ENCODE measurements at regions not wholly inside any gene's neighbourhood (a gene's known extent, or its start where the extent isn't known, plus 50 kb on each side); places are given as distances from the start of the nearest gene placed in this dataset.

DNA sequence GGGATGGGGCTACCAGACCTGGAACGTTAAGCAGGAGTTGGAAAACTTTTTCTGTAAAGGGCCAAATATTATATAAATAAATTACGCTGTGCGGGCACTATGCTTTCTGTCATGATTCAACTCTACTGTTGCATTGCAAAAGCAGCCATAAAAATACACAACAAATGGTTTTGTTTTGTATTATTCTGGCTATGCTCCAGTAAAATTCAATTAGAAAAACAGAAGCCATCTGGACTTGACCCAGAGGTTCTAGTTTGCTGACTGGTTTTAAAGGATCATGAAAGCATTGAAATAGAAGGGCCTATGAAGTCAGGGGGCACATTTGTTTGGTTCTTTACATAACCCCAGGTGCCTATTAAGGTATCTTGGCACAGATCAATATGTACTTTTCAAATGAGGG is 647.4 kb upstream of the LMCD1 start:
- Histone ChIP-seq H3K4me3 (no peak overlapping the region), H3K9me3 (no peaks in the 10 kb centered on the region), H3K4me1 (no peaks in the 10 kb centered on the region), H3K27me3 (no peaks in the 10 kb centered on the region), H3K36me3 (no peaks in the 10 kb centered on the region), H3K27ac (no peak overlapping the region)
- ATAC-seq (no peak), DNase-seq (no peak)
- intact Hi-C loops (cut with DNase I), result no loop called here
- TF ChIP-seq, protein P1, sequence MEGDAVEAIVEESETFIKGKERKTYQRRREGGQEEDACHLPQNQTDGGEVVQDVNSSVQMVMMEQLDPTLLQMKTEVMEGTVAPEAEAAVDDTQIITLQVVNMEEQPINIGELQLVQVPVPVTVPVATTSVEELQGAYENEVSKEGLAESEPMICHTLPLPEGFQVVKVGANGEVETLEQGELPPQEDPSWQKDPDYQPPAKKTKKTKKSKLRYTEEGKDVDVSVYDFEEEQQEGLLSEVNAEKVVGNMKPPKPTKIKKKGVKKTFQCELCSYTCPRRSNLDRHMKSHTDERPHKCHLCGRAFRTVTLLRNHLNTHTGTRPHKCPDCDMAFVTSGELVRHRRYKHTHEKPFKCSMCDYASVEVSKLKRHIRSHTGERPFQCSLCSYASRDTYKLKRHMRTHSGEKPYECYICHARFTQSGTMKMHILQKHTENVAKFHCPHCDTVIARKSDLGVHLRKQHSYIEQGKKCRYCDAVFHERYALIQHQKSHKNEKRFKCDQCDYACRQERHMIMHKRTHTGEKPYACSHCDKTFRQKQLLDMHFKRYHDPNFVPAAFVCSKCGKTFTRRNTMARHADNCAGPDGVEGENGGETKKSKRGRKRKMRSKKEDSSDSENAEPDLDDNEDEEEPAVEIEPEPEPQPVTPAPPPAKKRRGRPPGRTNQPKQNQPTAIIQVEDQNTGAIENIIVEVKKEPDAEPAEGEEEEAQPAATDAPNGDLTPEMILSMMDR (IDR thresholded peaks at IDR 0.05), result no peak
- WGBS, 4 donors, result 62 to 77% (median 76%) methylated on average over 3 of the region's 3 CpGs

DNA sequence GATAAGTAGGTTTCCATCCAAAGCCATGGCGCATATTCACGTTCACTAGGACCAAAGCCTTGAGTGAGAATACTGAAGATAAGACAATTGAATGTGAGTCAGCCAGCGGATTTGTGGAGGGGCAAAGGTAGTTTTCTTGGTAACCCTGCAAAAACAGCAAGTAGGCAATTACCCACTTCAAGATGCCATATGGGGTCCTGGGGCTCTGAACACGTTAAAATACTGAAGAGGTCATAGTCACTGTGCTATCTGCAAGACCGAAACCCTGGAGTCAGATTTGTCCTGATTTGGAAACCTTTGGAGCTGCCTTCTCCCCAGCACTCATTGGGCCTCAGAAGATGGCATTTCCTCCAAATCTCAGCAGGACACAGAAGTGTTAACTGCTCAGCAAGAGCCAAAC is 646.9 kb upstream of the LMCD1 start:
- DNase-seq, result no peak
- H3K4me3 ChIP-seq, result no peak overlapping the region
- 52 to 59% (median 53%) methylated on average over 5 of the region's 5 CpGs for WGBS, 4 donors
- no peaks in the 10 kb centered on the region for H3K36me3 ChIP-seq
- no peak overlapping the region for H3K27ac ChIP-seq
- TF ChIP-seq, protein P1 (IDR thresholded peaks at IDR 0.05), result no peak
- no peak for TF ChIP-seq POLR2A (IDR thresholded peaks at IDR 0.05)
- H3K27me3 ChIP-seq, result no peaks in the 10 kb centered on the region
- ATAC-seq, result no peak
- H3K9me3 ChIP-seq, result no peaks in the 10 kb centered on the region
- intact Hi-C loops (cut with DNase I), result no loop called here
- no peaks in the 10 kb centered on the region for H3K4me1 ChIP-seq

DNA sequence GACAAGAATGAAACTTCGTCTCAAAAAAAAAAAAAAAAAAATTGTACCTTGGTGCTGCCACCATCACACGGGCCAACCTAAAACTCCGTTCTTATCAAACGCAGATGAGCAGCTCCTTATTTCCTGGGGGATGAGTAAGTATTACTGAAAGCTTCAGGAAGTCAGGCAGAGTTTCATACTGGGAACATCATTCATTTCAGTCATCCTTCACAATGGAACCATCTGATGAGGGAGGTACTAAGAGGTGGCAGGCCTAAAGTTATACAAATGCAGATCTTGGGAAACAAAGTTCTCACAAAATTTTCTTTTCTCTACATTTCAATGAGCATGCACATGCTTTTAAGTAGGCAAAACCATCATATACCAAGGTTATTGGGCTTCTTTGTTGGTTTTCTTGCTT is 636.0 kb upstream of the LMCD1 start:
- no peak for ATAC-seq
- DNase-seq, result no peak
- Histone ChIP-seq H3K9me3 (peaks cover 0 to 7% (median 0%) of the 10 kb centered on the region in 12 donors), H3K36me3 (no peaks in the 10 kb centered on the region), H3K27me3 (no peaks in the 10 kb centered on the region), H3K4me1 (no peaks in the 10 kb centered on the region), H3K27ac (no peak overlapping the region), H3K4me3 (no peak overlapping the region)
- 87 to 90% (median 89%) methylated on average over 4 of the region's 4 CpGs for WGBS, 4 donors
- intact Hi-C loops (cut with DNase I), result no loop called here
- TF ChIP-seq, protein P1 (IDR thresholded peaks at IDR 0.05), result no peak
- no peak for TF ChIP-seq POLR2A (IDR thresholded peaks at IDR 0.05)

DNA sequence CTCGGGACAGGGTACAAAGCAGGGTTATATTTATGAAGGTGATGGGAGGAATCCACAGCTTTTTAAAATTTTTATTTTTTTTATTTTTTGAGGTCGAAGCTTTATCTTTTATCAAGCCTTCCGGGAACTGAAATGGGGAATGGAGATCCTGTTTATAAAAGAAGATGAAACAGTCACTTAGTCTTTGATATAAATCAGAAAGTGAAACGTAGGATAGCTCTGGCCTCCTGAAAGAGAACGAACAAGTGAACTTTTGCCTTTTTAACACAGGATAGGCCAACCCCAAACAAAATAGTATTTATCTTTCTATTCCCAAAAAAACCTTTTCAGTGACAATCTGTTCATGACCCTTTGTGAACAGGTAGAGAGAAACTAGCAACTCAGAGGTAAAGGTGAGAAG is 634.0 kb upstream of the LMCD1 start:
- 27 to 52% (median 37%) methylated on average over 5 of the region's 5 CpGs for WGBS, 4 donors
- no peak for TF ChIP-seq POLR2A (IDR thresholded peaks at IDR 0.05)
- TF ChIP-seq, protein P1 (IDR thresholded peaks at IDR 0.05), result no peak
- no peak for ATAC-seq

More for the DNA sequence above, 634.0 kb upstream of the LMCD1 start:
- Histone ChIP-seq H3K27me3 (no peaks in the 10 kb centered on the region), H3K9me3 (peaks cover 0 to 7% (median 0%) of the 10 kb centered on the region in 12 donors), H3K4me3 (no peak overlapping the region), H3K4me1 (no peaks in the 10 kb centered on the region), H3K36me3 (no peaks in the 10 kb centered on the region), H3K27ac (no peak overlapping the region)
- intact Hi-C loops (cut with DNase I), result no loop called here
- no peak for DNase-seq

All from heart left ventricle (tissue), 16 donors.